22Rv1 (cell line): ENCODE measurements at regions not wholly inside any gene's neighbourhood (a gene's known extent, or its start where the extent isn't known, plus 50 kb on each side); places are given as distances from the start of the nearest gene placed in this dataset.

Source experiments
- CTCF ChIP-seq: fragments of 450-650 bp; IDR thresholded peaks from 2 replicates; pipeline ENCODE4 v1.5.1; 2017; ENCODE audit warnings: mild to moderate bottlenecking
- ZFX ChIP-seq: fragments of 450-650 bp; IDR thresholded peaks from 2 replicates; pipeline ENCODE4 v1.6.1; 2017; ENCODE audit warnings: antibody characterized with exemption, borderline replicate concordance

GRCh38 chr12:107236824-107237511 is 143.6 kb upstream of the CRY1 start:
- TF ChIP-seq CTCF, result no peak
- no peak for TF ChIP-seq ZFX
